ENCODE measurements at regions not wholly inside any gene's neighbourhood (a gene's known extent, or its start where the extent isn't known, plus 50 kb on each side); places are given as distances from the start of the nearest gene placed in this dataset.

- intact Hi-C loops (cut with DNase I) = no loop called here
- no peak for TF ChIP-seq CTCF (IDR thresholded peaks at IDR 0.05)
- Histone ChIP-seq H3K4me1 (no peaks in the 10 kb centered on the region), H3K27ac (no peak overlapping the region), H3K9ac (ENCODE audit: low read depth in 2 of 2, low read length in 2 of 2) (no peak overlapping the region), H3K36me3 (no peaks in the 10 kb centered on the region), H3K9me3 (no peaks in the 10 kb centered on the region), H3K27me3 (no peaks in the 10 kb centered on the region), H3K4me3 (no peak overlapping the region)
- DNase-seq = no peak
Measured at GRCh38 chr1:214154596-214155292, 126.2 kb upstream of the SMYD2 start.

GRCh38 chr1:214155987-214156625, 124.9 kb upstream of the SMYD2 start:
- Histone ChIP-seq H3K36me3 (no peaks in the 10 kb centered on the region), H3K27ac (no peak overlapping the region), H3K4me1 (no peaks in the 10 kb centered on the region), H3K9ac (ENCODE audit: low read depth in 2 of 2, low read length in 2 of 2) (no peak overlapping the region), H3K27me3 (no peaks in the 10 kb centered on the region), H3K4me3 (no peak overlapping the region), H3K9me3 (no peaks in the 10 kb centered on the region)
- intact Hi-C loops (cut with DNase I) = no loop called here
- DNase-seq = no peak
- no peak for TF ChIP-seq CTCF (IDR thresholded peaks at IDR 0.05)

GRCh38 chr1:214164173-214164572, 116.8 kb upstream of the SMYD2 start:
- Histone ChIP-seq H3K27ac (no peak overlapping the region), H3K4me1 (no peaks in the 10 kb centered on the region), H3K9me3 (no peaks in the 10 kb centered on the region), H3K4me3 (no peak overlapping the region), H3K27me3 (no peaks in the 10 kb centered on the region), H3K9ac (ENCODE audit: low read depth in 2 of 2, low read length in 2 of 2) (no peak overlapping the region), H3K36me3 (no peaks in the 10 kb centered on the region)
- intact Hi-C loops (cut with DNase I) = no loop called here
- no peak for TF ChIP-seq CTCF (IDR thresholded peaks at IDR 0.05)
- no peak for DNase-seq

- Histone ChIP-seq H3K4me1 (no peaks in the 10 kb centered on the region), H3K27me3 (no peaks in the 10 kb centered on the region), H3K9ac (ENCODE audit: low read depth in 2 of 2, low read length in 2 of 2) (no peak overlapping the region)
Measured at GRCh38 chr1:214165850-214166374, 115.0 kb upstream of the SMYD2 start.

More at GRCh38 chr1:214165850-214166374, 115.0 kb upstream of the SMYD2 start:
- no peaks in the 10 kb centered on the region for H3K9me3 ChIP-seq
- H3K36me3 ChIP-seq = no peaks in the 10 kb centered on the region
- no peak overlapping the region for H3K27ac ChIP-seq
- no peak for DNase-seq
- intact Hi-C loops (cut with DNase I) = no loop called here
- no peak overlapping the region for H3K4me3 ChIP-seq
- no peak for TF ChIP-seq CTCF (IDR thresholded peaks at IDR 0.05)
